CD4-positive, alpha-beta T cell (primary cell): ENCODE measurements at regions not wholly inside any gene's neighbourhood (a gene's known extent, or its start where the extent isn't known, plus 50 kb on each side); places are given as distances from the start of the nearest gene placed in this dataset.
"Not testable (repeated sequence)": the region's sequence is repeated elsewhere in the genome, so short reads cannot be mapped to it uniquely, and the experiment has no call there.

Source experiments
- ATAC-seq: fragments of 200-7000 bp; cut with Tn5 transposase; one replicate; pipeline ENCODE4 v1.10.0; 2022; ENCODE audit warnings: mild to moderate bottlenecking; ENCODE audit not compliant: poor library complexity
- CTCF ChIA-PET: fragments of 350-600 bp; sonication (Branson Sonifier 250); formaldehyde crosslinking; loops from one replicate; lab custom pipeline; 2021; ENCODE audit warnings: antibody characterized with exemption, inconsistent platforms; lab: Charles Lee
- POLR2A ChIA-PET: fragments of 350-600 bp; sonication (Branson Sonifier 250); formaldehyde crosslinking; loops from one replicate; lab custom pipeline; 2021; ENCODE audit warnings: antibody characterized with exemption, inconsistent platforms; lab: Charles Lee
- DNase-seq, 14 experiments: peaks; one replicate each; pipeline ENCODE4 v3.0.0-alpha.2; 2013 to 2020; ENCODE audit warnings: mixed read lengths in 2 of 14
- H3K27ac ChIP-seq, 2 donors: one replicate each; pipeline versions ENCODE4 v1.5.1 to v1.7.0; 2013; ENCODE audit warnings: low read length in 2 of 2, low read depth in 1 of 2, mild to moderate bottlenecking in 1 of 2
- H3K27me3 ChIP-seq, 2 experiments: 1 replicate in 1 of 2; 2 replicates in 1 of 2; pipeline versions ENCODE4 v1.6.1 to v1.7.0; 2013; ENCODE audit warnings: low read length in 2 of 2, control low read depth in 1 of 2, mild to moderate bottlenecking in 1 of 2, moderate library complexity in 1 of 2; ENCODE audit not compliant: insufficient read depth in 2 of 2, control insufficient read depth in 1 of 2
- H3K36me3 ChIP-seq: one replicate; pipeline ENCODE4 v1.6.1; 2013; ENCODE audit warnings: low read length, control low read depth; ENCODE audit not compliant: insufficient read depth
- H3K4me1 ChIP-seq: one replicate; pipeline ENCODE4 v1.6.1; 2013; ENCODE audit warnings: low read length, control low read depth; ENCODE audit not compliant: insufficient read depth
- H3K4me3 ChIP-seq: one replicate; pipeline ENCODE4 v1.5.1; 2013; ENCODE audit warnings: mild to moderate bottlenecking, low read length, moderate library complexity
- H3K9me3 ChIP-seq, 2 experiments: 1 replicate in 1 of 2; 2 replicates in 1 of 2; pipeline versions ENCODE4 v1.6.1 to v1.7.0; 2013; ENCODE audit warnings: low read length in 2 of 2, mild to moderate bottlenecking in 2 of 2, control low read depth in 1 of 2, moderate library complexity in 1 of 2; ENCODE audit not compliant: control insufficient read depth in 1 of 2, insufficient read depth in 1 of 2
- H3K27ac Mint-ChIP-seq: one replicate; pipeline ENCODE4 v1.8.0; 2020; ENCODE audit warnings: mixed read lengths
- H3K27me3 Mint-ChIP-seq: one replicate; pipeline ENCODE4 v1.8.0; 2021; ENCODE audit warnings: mixed read lengths
- H3K36me3 Mint-ChIP-seq: one replicate; pipeline ENCODE4 v1.8.0; 2021; ENCODE audit warnings: low read depth, mixed read lengths
- H3K4me1 Mint-ChIP-seq: one replicate; pipeline ENCODE4 v1.8.0; 2021; ENCODE audit warnings: low read depth, mixed read lengths
- H3K4me3 Mint-ChIP-seq: one replicate; pipeline ENCODE4 v1.8.0; 2020; ENCODE audit warnings: mild to moderate bottlenecking, mixed read lengths
- H3K9me3 Mint-ChIP-seq: one replicate; pipeline ENCODE4 v1.8.0; 2020; ENCODE audit warnings: mixed read lengths
- CTCF ChIP-seq: fragments of 200-600 bp; IDR thresholded peaks from one replicate; pipeline ENCODE4 v1.8.0; 2022; ENCODE audit warnings: antibody characterized with exemption, mild to moderate bottlenecking
- intact Hi-C, 2 experiments: fragments of 100-400 bp; cut with DNase I in 1 of 2; cut with micrococcal nuclease in 1 of 2; formaldehyde crosslinking; loops; one replicate each; pipeline versions ENCODE4 v1.15.1 to v1.9.0; 2023 to 2025; cut with DNase I, micrococcal nuclease

DNA sequence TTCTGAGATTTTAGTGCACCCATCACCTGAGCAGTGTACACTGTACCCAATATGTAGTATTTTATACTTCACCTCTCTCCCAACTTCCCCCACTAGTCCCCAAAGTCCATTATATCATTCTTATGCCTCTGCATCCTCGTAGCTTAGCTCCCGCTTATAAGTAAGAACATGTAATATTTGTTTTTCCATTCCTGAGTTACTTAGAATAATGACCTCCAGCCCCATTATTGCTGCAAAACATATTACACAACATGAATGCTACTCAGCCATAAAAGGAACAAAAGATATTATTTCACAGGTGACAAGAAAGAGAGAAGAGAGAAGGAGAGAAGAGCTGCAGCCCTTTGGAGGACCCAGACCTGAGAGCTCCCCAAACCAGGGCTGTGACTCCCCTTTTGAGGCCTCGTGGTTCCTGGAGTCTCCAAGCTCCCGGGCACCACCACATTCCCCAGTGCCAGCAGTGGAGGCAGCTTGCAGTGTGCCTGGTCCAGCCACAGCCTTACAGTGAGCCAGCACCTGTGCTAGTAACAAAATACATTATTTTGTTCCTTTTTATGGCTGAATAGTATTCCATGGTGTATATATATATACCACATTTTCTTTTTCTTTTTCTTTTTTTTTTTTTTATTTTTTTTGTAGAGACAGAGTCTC, 194.5 kb upstream of the DAB2 start:
- TF ChIP-seq CTCF, result no peak
- H3K4me3 Mint-ChIP-seq, result no peak overlapping the region
- no peaks in the 10 kb centered on the region for H3K4me1 Mint-ChIP-seq
- no peaks in the 10 kb centered on the region for H3K36me3 ChIP-seq
- ATAC-seq, result no peak
- no peaks in the 10 kb centered on the region for H3K27me3 ChIP-seq
- intact Hi-C loops, result no loop called here
- H3K27ac Mint-ChIP-seq, result no peak overlapping the region
- ChIA-PET POLR2A (no interaction called here), CTCF (no interaction called here)
- H3K9me3 Mint-ChIP-seq, result no peaks in the 10 kb centered on the region
- no peak for DNase-seq
- H3K27ac ChIP-seq, result no peak overlapping the region
- no peak overlapping the region for H3K4me3 ChIP-seq
- H3K27me3 Mint-ChIP-seq, result peaks cover 16% of the 10 kb centered on the region
- no peaks in the 10 kb centered on the region for H3K4me1 ChIP-seq
- peaks cover 0 to 10% of the 10 kb centered on the region in 2 experiments for H3K9me3 ChIP-seq
- H3K36me3 Mint-ChIP-seq, result no peaks in the 10 kb centered on the region

- DNase-seq (no peak), ATAC-seq (no peak)
- POLR2A ChIA-PET, result no interaction called here
Observed at GRCh38 chr5:39618391-39618790, 193.6 kb upstream of the DAB2 start.

GRCh38 chr5:39616131-39616530, 191.4 kb upstream of the DAB2 start:
- ATAC-seq, result no peak
- H3K27ac Mint-ChIP-seq, result no peak overlapping the region
- intact Hi-C loops, result no loop called here

More at GRCh38 chr5:39618391-39618790, 193.6 kb upstream of the DAB2 start:
- Mint-ChIP-seq H3K4me1 (no peaks in the 10 kb centered on the region), H3K4me3 (no peak overlapping the region), H3K36me3 (no peaks in the 10 kb centered on the region), H3K27ac (no peak overlapping the region), H3K9me3 (no peaks in the 10 kb centered on the region), H3K27me3 (peaks cover 14% of the 10 kb centered on the region)
- H3K9me3 ChIP-seq, result peaks cover 0 to 10% of the 10 kb centered on the region in 2 experiments
- no peak overlapping the region for H3K4me3 ChIP-seq
- no peaks in the 10 kb centered on the region for H3K36me3 ChIP-seq
- H3K27me3 ChIP-seq, result no peaks in the 10 kb centered on the region
- no peak for TF ChIP-seq CTCF
- H3K27ac ChIP-seq, result no peak overlapping the region
- no peaks in the 10 kb centered on the region for H3K4me1 ChIP-seq
- intact Hi-C loops, result no loop called here
- CTCF ChIA-PET, result no interaction called here

DNA sequence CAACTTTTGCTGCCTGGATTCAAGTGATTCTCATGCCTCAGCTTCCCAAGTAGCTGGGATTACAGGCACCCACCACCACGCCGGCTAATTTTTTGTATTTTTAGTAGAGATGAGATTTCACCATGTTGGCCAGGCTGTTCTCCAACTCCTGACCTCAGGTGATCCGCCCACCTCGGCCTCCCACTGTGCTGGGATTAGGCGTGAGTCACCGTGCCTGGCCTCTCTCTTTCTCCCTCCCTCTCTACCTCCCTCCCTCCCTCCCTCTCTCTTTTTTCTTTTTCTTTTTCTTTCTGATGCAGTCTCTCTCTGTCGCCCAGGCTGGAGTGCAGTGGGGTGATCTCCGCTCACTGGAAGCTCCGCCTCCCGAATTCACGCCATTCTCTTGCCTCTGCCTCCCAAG, 186.3 kb upstream of the DAB2 start:
- peaks cover 24% of the 10 kb centered on the region for H3K27me3 Mint-ChIP-seq
- intact Hi-C loops, POLR2A ChIA-PET, H3K4me3 ChIP-seq, H3K36me3 ChIP-seq, H3K27ac Mint-ChIP-seq, H3K27ac ChIP-seq, CTCF ChIA-PET, DNase-seq, H3K4me1 ChIP-seq, ATAC-seq, H3K27me3 ChIP-seq, H3K4me1 Mint-ChIP-seq, H3K4me3 Mint-ChIP-seq, H3K36me3 Mint-ChIP-seq, H3K9me3 Mint-ChIP-seq, H3K9me3 ChIP-seq: not testable (repeated sequence)

More at GRCh38 chr5:39616131-39616530, 191.4 kb upstream of the DAB2 start:
- Histone ChIP-seq H3K27ac (no peak overlapping the region), H3K4me1 (no peaks in the 10 kb centered on the region), H3K36me3 (no peaks in the 10 kb centered on the region), H3K27me3 (no peaks in the 10 kb centered on the region), H3K4me3 (no peak overlapping the region), H3K9me3 (peaks cover 0 to 3% of the 10 kb centered on the region in 2 experiments)
- Mint-ChIP-seq H3K36me3 (no peaks in the 10 kb centered on the region), H3K9me3 (no peaks in the 10 kb centered on the region), H3K4me1 (no peaks in the 10 kb centered on the region), H3K27me3 (peaks cover 17% of the 10 kb centered on the region), H3K4me3 (no peak overlapping the region)
- ChIA-PET CTCF (no interaction called here), POLR2A (no interaction called here)
- no peak for DNase-seq
- no peak for TF ChIP-seq CTCF
